Dedifferentiated amniotic fluid mesenchymal stem cell (primary cell): ENCODE measurements at regions not wholly inside any gene's neighbourhood (a gene's known extent, or its start where the extent isn't known, plus 50 kb on each side); places are given as distances from the start of the nearest gene placed in this dataset.

Source experiments
- DNase-seq: peaks from one replicate; pipeline ENCODE4 v3.0.0-alpha.2; 2016; ENCODE audit errors: extremely low spot score

GRCh38 chr17:69605571-69605970, 191.1 kb downstream of the MAP2K6 start:
- DNase-seq: no peak

GRCh38 chr17:69606142-69606800, 191.8 kb downstream of the MAP2K6 start:
- DNase-seq: no peak

GRCh38 chr17:69607162-69607834, 192.8 kb downstream of the MAP2K6 start:
- DNase-seq: peak; percentile 78

GRCh38 chr17:69608141-69608540, 193.6 kb downstream of the MAP2K6 start:
- no peak for DNase-seq

GRCh38 chr17:69608808-69609472, 194.4 kb downstream of the MAP2K6 start:
- DNase-seq: peak; percentile 91

- DNase-seq: peak; percentile 27
These were observed 195.2 kb downstream of the MAP2K6 start for GRCh38 chr17:69609473-69610305.

- no peak for DNase-seq
These were observed 205.9 kb downstream of the MAP2K6 start for GRCh38 chr17:69620363-69620762.

- DNase-seq: no peak
These were observed 211.0 kb downstream of the MAP2K6 start for GRCh38 chr17:69625474-69625873.

GRCh38 chr17:69630056-69630635, 215.6 kb downstream of the MAP2K6 start:
- DNase-seq: no peak

- no peak for DNase-seq
These were observed 220.3 kb downstream of the MAP2K6 start for GRCh38 chr17:69634844-69635243.

- peak; percentile 39 for DNase-seq
These were observed 223.1 kb downstream of the MAP2K6 start for GRCh38 chr17:69637446-69638156.

- no peak for DNase-seq
These were observed 224.6 kb downstream of the MAP2K6 start for GRCh38 chr17:69639096-69639495.

GRCh38 chr17:69640073-69640472, 225.6 kb downstream of the MAP2K6 start:
- DNase-seq: no peak

- no peak for DNase-seq
These were observed 229.2 kb downstream of the MAP2K6 start for GRCh38 chr17:69643686-69644085.

- DNase-seq: no peak
These were observed 232.2 kb downstream of the MAP2K6 start for GRCh38 chr17:69646729-69647128.

GRCh38 chr17:69650881-69651280, 236.4 kb downstream of the MAP2K6 start:
- DNase-seq: no peak

GRCh38 chr17:69651921-69652320, 237.4 kb downstream of the MAP2K6 start:
- DNase-seq: no peak

GRCh38 chr17:69654981-69655855, 240.7 kb downstream of the MAP2K6 start:
- DNase-seq: peak; percentile 95

- DNase-seq: no peak
These were observed 241.4 kb downstream of the MAP2K6 start for GRCh38 chr17:69655902-69656301.
